ENCODE measurements at regions not wholly inside any gene's neighbourhood (a gene's known extent, or its start where the extent isn't known, plus 50 kb on each side); places are given as distances from the start of the nearest gene placed in this dataset.
"Not testable (repeated sequence)": the region's sequence is repeated elsewhere in the genome, so short reads cannot be mapped to it uniquely, and the experiment has no call there.

- not testable (repeated sequence) for H3K9me3 ChIP-seq (ENCODE audit: control insufficient read depth, insufficient read depth, low read length); H3K36me3 ChIP-seq (ENCODE audit: control insufficient read depth, insufficient read depth, low read length); H3K27me3 ChIP-seq (ENCODE audit: control insufficient read depth, insufficient read depth, low read length); H3K27ac ChIP-seq (ENCODE audit: low read length); H3K4me1 ChIP-seq (ENCODE audit: control insufficient read depth, insufficient read depth, low read length); DNase-seq (ENCODE audit: low read depth, low spot score); H3K4me3 ChIP-seq (ENCODE audit: low read length)
- WGBS (ENCODE audit: insufficient coverage, insufficient read length) = no CpG with 5 or more reads among the region's 8 CpGs
Observed at GRCh38 chr7:67335663-67336062, 339.0 kb downstream of the TYW1 start.

- DNase-seq (ENCODE audit: low read depth, low spot score); H3K27ac ChIP-seq (ENCODE audit: low read length); H3K36me3 ChIP-seq (ENCODE audit: control insufficient read depth, insufficient read depth, low read length); H3K9me3 ChIP-seq (ENCODE audit: control insufficient read depth, insufficient read depth, low read length); H3K27me3 ChIP-seq (ENCODE audit: control insufficient read depth, insufficient read depth, low read length); H3K4me1 ChIP-seq (ENCODE audit: control insufficient read depth, insufficient read depth, low read length); H3K4me3 ChIP-seq (ENCODE audit: low read length): not testable (repeated sequence)
Observed at GRCh38 chr7:67338545-67338944, 341.9 kb downstream of the TYW1 start.

- Histone ChIP-seq H3K27me3 (ENCODE audit: control insufficient read depth, insufficient read depth, low read length) (no peaks in the 10 kb centered on the region), H3K27ac (ENCODE audit: low read length) (no peak overlapping the region), H3K9me3 (ENCODE audit: control insufficient read depth, insufficient read depth, low read length) (no peaks in the 10 kb centered on the region), H3K4me3 (ENCODE audit: low read length) (no peak overlapping the region), H3K4me1 (ENCODE audit: control insufficient read depth, insufficient read depth, low read length) (no peaks in the 10 kb centered on the region), H3K36me3 (ENCODE audit: control insufficient read depth, insufficient read depth, low read length) (no peaks in the 10 kb centered on the region)
- DNase-seq (ENCODE audit: low read depth, low spot score) = no peak
- no CpG with 5 or more reads among the region's 10 CpGs for WGBS (ENCODE audit: insufficient coverage, insufficient read length)
Observed at GRCh38 chr7:67341153-67341768, 344.6 kb downstream of the TYW1 start.

GRCh38 chr7:67343114-67343513, 346.5 kb downstream of the TYW1 start:
- DNase-seq (ENCODE audit: low read depth, low spot score) = no peak
- no peaks in the 10 kb centered on the region for H3K4me1 ChIP-seq (ENCODE audit: control insufficient read depth, insufficient read depth, low read length)
- H3K36me3 ChIP-seq (ENCODE audit: control insufficient read depth, insufficient read depth, low read length) = no peaks in the 10 kb centered on the region
- no CpG with 5 or more reads among the region's 3 CpGs for WGBS (ENCODE audit: insufficient coverage, insufficient read length)
- H3K27ac ChIP-seq (ENCODE audit: low read length) = no peak overlapping the region
- no peaks in the 10 kb centered on the region for H3K9me3 ChIP-seq (ENCODE audit: control insufficient read depth, insufficient read depth, low read length)
- no peak overlapping the region for H3K4me3 ChIP-seq (ENCODE audit: low read length)
- no peaks in the 10 kb centered on the region for H3K27me3 ChIP-seq (ENCODE audit: control insufficient read depth, insufficient read depth, low read length)

GRCh38 chr7:67343572-67343971, 346.9 kb downstream of the TYW1 start:
- no peaks in the 10 kb centered on the region for H3K27me3 ChIP-seq (ENCODE audit: control insufficient read depth, insufficient read depth, low read length)
- WGBS (ENCODE audit: insufficient coverage, insufficient read length) = no CpG with 5 or more reads among the region's 5 CpGs
- no peak for DNase-seq (ENCODE audit: low read depth, low spot score)
- H3K36me3 ChIP-seq (ENCODE audit: control insufficient read depth, insufficient read depth, low read length) = no peaks in the 10 kb centered on the region
- H3K27ac ChIP-seq (ENCODE audit: low read length) = no peak overlapping the region
- H3K9me3 ChIP-seq (ENCODE audit: control insufficient read depth, insufficient read depth, low read length) = no peaks in the 10 kb centered on the region
- no peaks in the 10 kb centered on the region for H3K4me1 ChIP-seq (ENCODE audit: control insufficient read depth, insufficient read depth, low read length)
- no peak overlapping the region for H3K4me3 ChIP-seq (ENCODE audit: low read length)

GRCh38 chr7:67344481-67345193, 348.0 kb downstream of the TYW1 start:
- H3K9me3 ChIP-seq (ENCODE audit: control insufficient read depth, insufficient read depth, low read length) = no peaks in the 10 kb centered on the region
- H3K36me3 ChIP-seq (ENCODE audit: control insufficient read depth, insufficient read depth, low read length) = no peaks in the 10 kb centered on the region
- no peak overlapping the region for H3K4me3 ChIP-seq (ENCODE audit: low read length)
- no peak overlapping the region for H3K27ac ChIP-seq (ENCODE audit: low read length)
- no peak for DNase-seq (ENCODE audit: low read depth, low spot score)
- no peaks in the 10 kb centered on the region for H3K27me3 ChIP-seq (ENCODE audit: control insufficient read depth, insufficient read depth, low read length)
- WGBS (ENCODE audit: insufficient coverage, insufficient read length) = no CpG with 5 or more reads among the region's 3 CpGs
- H3K4me1 ChIP-seq (ENCODE audit: control insufficient read depth, insufficient read depth, low read length) = no peaks in the 10 kb centered on the region

- no peak for DNase-seq (ENCODE audit: low read depth, low spot score)
- H3K4me3 ChIP-seq (ENCODE audit: low read length) = no peak overlapping the region
- no peaks in the 10 kb centered on the region for H3K4me1 ChIP-seq (ENCODE audit: control insufficient read depth, insufficient read depth, low read length)
- H3K9me3 ChIP-seq (ENCODE audit: control insufficient read depth, insufficient read depth, low read length) = no peaks in the 10 kb centered on the region
- no peak overlapping the region for H3K27ac ChIP-seq (ENCODE audit: low read length)
- no peaks in the 10 kb centered on the region for H3K27me3 ChIP-seq (ENCODE audit: control insufficient read depth, insufficient read depth, low read length)
- no CpG with 5 or more reads among the region's 4 CpGs for WGBS (ENCODE audit: insufficient coverage, insufficient read length)
- H3K36me3 ChIP-seq (ENCODE audit: control insufficient read depth, insufficient read depth, low read length) = no peaks in the 10 kb centered on the region
Observed at GRCh38 chr7:67346126-67346525, 349.5 kb downstream of the TYW1 start.

- H3K4me1 ChIP-seq (ENCODE audit: control insufficient read depth, insufficient read depth, low read length) = no peaks in the 10 kb centered on the region
- H3K4me3 ChIP-seq (ENCODE audit: low read length) = no peak overlapping the region
- no peaks in the 10 kb centered on the region for H3K36me3 ChIP-seq (ENCODE audit: control insufficient read depth, insufficient read depth, low read length)
- no peak for DNase-seq (ENCODE audit: low read depth, low spot score)
- no CpG with 5 or more reads among the region's 4 CpGs for WGBS (ENCODE audit: insufficient coverage, insufficient read length)
- no peaks in the 10 kb centered on the region for H3K27me3 ChIP-seq (ENCODE audit: control insufficient read depth, insufficient read depth, low read length)
- no peak overlapping the region for H3K27ac ChIP-seq (ENCODE audit: low read length)
- no peaks in the 10 kb centered on the region for H3K9me3 ChIP-seq (ENCODE audit: control insufficient read depth, insufficient read depth, low read length)
Observed at GRCh38 chr7:67346876-67347275, 350.2 kb downstream of the TYW1 start.

GRCh38 chr7:67348171-67348570, 351.5 kb downstream of the TYW1 start:
- H3K27ac ChIP-seq (ENCODE audit: low read length) = no peak overlapping the region
- H3K9me3 ChIP-seq (ENCODE audit: control insufficient read depth, insufficient read depth, low read length) = no peaks in the 10 kb centered on the region
- no peak overlapping the region for H3K4me3 ChIP-seq (ENCODE audit: low read length)
- no peaks in the 10 kb centered on the region for H3K4me1 ChIP-seq (ENCODE audit: control insufficient read depth, insufficient read depth, low read length)
- no peaks in the 10 kb centered on the region for H3K27me3 ChIP-seq (ENCODE audit: control insufficient read depth, insufficient read depth, low read length)
- no CpG with 5 or more reads among the region's 7 CpGs for WGBS (ENCODE audit: insufficient coverage, insufficient read length)
- no peak for DNase-seq (ENCODE audit: low read depth, low spot score)
- no peaks in the 10 kb centered on the region for H3K36me3 ChIP-seq (ENCODE audit: control insufficient read depth, insufficient read depth, low read length)

GRCh38 chr7:67357653-67358052, 361.0 kb downstream of the TYW1 start:
- not testable (repeated sequence) for H3K27ac ChIP-seq (ENCODE audit: low read length); H3K4me3 ChIP-seq (ENCODE audit: low read length); H3K9me3 ChIP-seq (ENCODE audit: control insufficient read depth, insufficient read depth, low read length); H3K4me1 ChIP-seq (ENCODE audit: control insufficient read depth, insufficient read depth, low read length); H3K27me3 ChIP-seq (ENCODE audit: control insufficient read depth, insufficient read depth, low read length); H3K36me3 ChIP-seq (ENCODE audit: control insufficient read depth, insufficient read depth, low read length); DNase-seq (ENCODE audit: low read depth, low spot score)
- no CpG with 5 or more reads among the region's 3 CpGs for WGBS (ENCODE audit: insufficient coverage, insufficient read length)

GRCh38 chr7:67358316-67358715, 361.7 kb downstream of the TYW1 start:
- H3K36me3 ChIP-seq (ENCODE audit: control insufficient read depth, insufficient read depth, low read length); H3K27ac ChIP-seq (ENCODE audit: low read length); H3K27me3 ChIP-seq (ENCODE audit: control insufficient read depth, insufficient read depth, low read length); H3K9me3 ChIP-seq (ENCODE audit: control insufficient read depth, insufficient read depth, low read length); H3K4me1 ChIP-seq (ENCODE audit: control insufficient read depth, insufficient read depth, low read length); H3K4me3 ChIP-seq (ENCODE audit: low read length); DNase-seq (ENCODE audit: low read depth, low spot score): not testable (repeated sequence)
- WGBS (ENCODE audit: insufficient coverage, insufficient read length) = no CpG with 5 or more reads among the region's 8 CpGs

Data from iPS DF 6.9 (cell line).